ENCODE measurements at regions not wholly inside any gene's neighbourhood (a gene's known extent, or its start where the extent isn't known, plus 50 kb on each side); places are given as distances from the start of the nearest gene placed in this dataset.

- peaks cover 5% of the 10 kb centered on the region for H3K27me3 Mint-ChIP-seq (ENCODE audit: insufficient read depth)
- H3K9me3 ChIP-seq (ENCODE audit: control insufficient read depth, low read length), result peaks cover 4% of the 10 kb centered on the region
- H3K4me1 ChIP-seq (ENCODE audit: control insufficient read depth, insufficient read depth, low read length), result no peaks in the 10 kb centered on the region
- H3K9ac ChIP-seq (ENCODE audit: extremely low read depth, low read length, poor library complexity, severe bottlenecking), result no peak overlapping the region
- peaks cover 8% of the 10 kb centered on the region for H3K9me3 Mint-ChIP-seq
- H3K27me3 ChIP-seq (ENCODE audit: control insufficient read depth, insufficient read depth, low read length, poor library complexity, severe bottlenecking), result no peaks in the 10 kb centered on the region
- no peak overlapping the region for H3K27ac ChIP-seq (ENCODE audit: low read depth, low read length)
- H3K4me3 Mint-ChIP-seq, result no peak overlapping the region
- no peak for DNase-seq
- H3K36me3 Mint-ChIP-seq (ENCODE audit: low read depth), result no peaks in the 10 kb centered on the region
- 81 to 100% methylated on average over 2 to 3 of the region's 3 CpGs for WGBS, 2 experiments (ENCODE audit: insufficient coverage in 1 of 2, insufficient read length in 1 of 2)
- no peak overlapping the region for H3K27ac Mint-ChIP-seq
- no peaks in the 10 kb centered on the region for H3K4me1 Mint-ChIP-seq
- peak; percentile 62 for TF ChIP-seq CTCF (conservative IDR thresholded peaks at IDR 0.05)
- H3K4me3 ChIP-seq (ENCODE audit: low read length), result no peak overlapping the region
- H3K36me3 ChIP-seq (ENCODE audit: control insufficient read depth, insufficient read depth, low read length), result no peaks in the 10 kb centered on the region
Observed at GRCh38 chr1:30569384-30569783, 154.0 kb downstream of the MATN1 start.

GRCh38 chr1:30562559-30562958, 160.8 kb downstream of the MATN1 start:
- Histone ChIP-seq H3K36me3 (ENCODE audit: control insufficient read depth, insufficient read depth, low read length) (no peaks in the 10 kb centered on the region), H3K9me3 (ENCODE audit: control insufficient read depth, low read length) (peaks cover 36% of the 10 kb centered on the region), H3K9ac (ENCODE audit: extremely low read depth, low read length, poor library complexity, severe bottlenecking) (no peak overlapping the region), H3K27ac (ENCODE audit: low read depth, low read length) (no peak overlapping the region), H3K27me3 (ENCODE audit: control insufficient read depth, insufficient read depth, low read length, poor library complexity, severe bottlenecking) (no peaks in the 10 kb centered on the region), H3K4me3 (ENCODE audit: low read length) (no peak overlapping the region), H3K4me1 (ENCODE audit: control insufficient read depth, insufficient read depth, low read length) (no peaks in the 10 kb centered on the region)
- Mint-ChIP-seq H3K27ac (no peak overlapping the region), H3K27me3 (ENCODE audit: insufficient read depth) (no peaks in the 10 kb centered on the region), H3K4me3 (no peak overlapping the region), H3K4me1 (no peaks in the 10 kb centered on the region), H3K36me3 (ENCODE audit: low read depth) (no peaks in the 10 kb centered on the region), H3K9me3 (peaks cover 37% of the 10 kb centered on the region)
- TF ChIP-seq CTCF (conservative IDR thresholded peaks at IDR 0.05), result no peak
- DNase-seq, result no peak

GRCh38 chr1:30551603-30552002, 171.8 kb downstream of the MATN1 start:
- H3K9me3 ChIP-seq (ENCODE audit: control insufficient read depth, low read length), result no peaks in the 10 kb centered on the region
- H3K27me3 ChIP-seq (ENCODE audit: control insufficient read depth, insufficient read depth, low read length, poor library complexity, severe bottlenecking), result no peaks in the 10 kb centered on the region
- no peak for DNase-seq
- H3K4me3 ChIP-seq (ENCODE audit: low read length), result no peak overlapping the region
- no peaks in the 10 kb centered on the region for H3K36me3 ChIP-seq (ENCODE audit: control insufficient read depth, insufficient read depth, low read length)
- no peaks in the 10 kb centered on the region for H3K27me3 Mint-ChIP-seq (ENCODE audit: insufficient read depth)
- peaks cover 3% of the 10 kb centered on the region for H3K9me3 Mint-ChIP-seq
- no peak for TF ChIP-seq CTCF (conservative IDR thresholded peaks at IDR 0.05)
- H3K9ac ChIP-seq (ENCODE audit: extremely low read depth, low read length, poor library complexity, severe bottlenecking), result no peak overlapping the region
- no peaks in the 10 kb centered on the region for H3K4me1 ChIP-seq (ENCODE audit: control insufficient read depth, insufficient read depth, low read length)
- H3K27ac Mint-ChIP-seq, result no peak overlapping the region
- no peaks in the 10 kb centered on the region for H3K36me3 Mint-ChIP-seq (ENCODE audit: low read depth)
- no peak overlapping the region for H3K27ac ChIP-seq (ENCODE audit: low read depth, low read length)
- H3K4me1 Mint-ChIP-seq, result no peaks in the 10 kb centered on the region
- WGBS, 2 experiments (ENCODE audit: insufficient coverage in 1 of 2, insufficient read length in 1 of 2), result 87 to 90% methylated on average over 2 to 8 of the region's 8 CpGs
- H3K4me3 Mint-ChIP-seq, result no peak overlapping the region

Data from endodermal cell (in vitro differentiated cells).